Neural progenitor cell (in vitro differentiated cells): ENCODE measurements at regions not wholly inside any gene's neighbourhood (a gene's known extent, or its start where the extent isn't known, plus 50 kb on each side); places are given as distances from the start of the nearest gene placed in this dataset.

Source experiments
- CTCF ChIP-seq: fragments of 200-600 bp; sonication (generic); IDR thresholded peaks from 2 replicates; pipeline ENCODE4 v1.5.1; 2017; ENCODE audit warnings: antibody characterized with exemption, mild to moderate bottlenecking
- EZH2 ChIP-seq: fragments of 200-600 bp; sonication (generic); IDR thresholded peaks from 2 replicates; pipeline ENCODE4 v1.6.1; 2017; ENCODE audit warnings: antibody characterized with exemption, mild to moderate bottlenecking, moderate library complexity
- EZH2phosphoT487 ChIP-seq: fragments of 200-600 bp; sonication (generic); IDR thresholded peaks from 2 replicates; pipeline ENCODE4 v1.6.1; 2017; ENCODE audit warnings: antibody characterized with exemption

GRCh38 chr5:103480246-103480645 is 82.3 kb downstream of the NUDT12 start:
- TF ChIP-seq CTCF (no peak), EZH2 (no peak), EZH2phosphoT487 (no peak)
